ENCODE measurements at regions not wholly inside any gene's neighbourhood (a gene's known extent, or its start where the extent isn't known, plus 50 kb on each side); places are given as distances from the start of the nearest gene placed in this dataset.
"Not testable (repeated sequence)": the region's sequence is repeated elsewhere in the genome, so short reads cannot be mapped to it uniquely, and the experiment has no call there.

- DNase-seq (ENCODE audit: low spot score in 2 of 2) (no peak), ATAC-seq (no peak)
- Mint-ChIP-seq H3K9me3 (no peaks in the 10 kb centered on the region), H3K27ac (no peak overlapping the region), H3K36me3 (no peaks in the 10 kb centered on the region)
Measured at GRCh38 chr2:155913356-155913755, 419.2 kb downstream of the NR4A2 start.

DNA sequence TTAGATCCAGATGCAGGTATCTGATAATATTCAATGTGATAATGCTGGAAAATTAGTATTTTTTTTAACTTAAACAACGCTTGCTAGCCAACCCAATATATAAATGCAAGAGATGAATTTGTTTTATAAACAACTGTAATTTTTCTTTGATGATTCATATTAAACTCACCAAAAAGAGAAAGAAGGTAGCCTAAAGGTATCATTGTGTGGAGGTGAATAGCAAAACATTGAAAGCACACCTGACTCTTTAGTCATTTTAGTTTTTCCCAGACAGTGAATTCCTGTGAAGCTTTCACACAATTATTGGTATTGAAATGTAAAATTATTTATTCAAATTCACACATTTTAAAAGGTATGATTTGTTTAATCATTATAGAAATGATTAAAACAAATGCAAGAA is 424.0 kb downstream of the NR4A2 start:
- ATAC-seq: no peak
- Mint-ChIP-seq H3K9me3 (no peaks in the 10 kb centered on the region), H3K36me3 (no peaks in the 10 kb centered on the region), H3K27ac (no peak overlapping the region)
- no peak for DNase-seq (ENCODE audit: low spot score in 2 of 2)

DNA sequence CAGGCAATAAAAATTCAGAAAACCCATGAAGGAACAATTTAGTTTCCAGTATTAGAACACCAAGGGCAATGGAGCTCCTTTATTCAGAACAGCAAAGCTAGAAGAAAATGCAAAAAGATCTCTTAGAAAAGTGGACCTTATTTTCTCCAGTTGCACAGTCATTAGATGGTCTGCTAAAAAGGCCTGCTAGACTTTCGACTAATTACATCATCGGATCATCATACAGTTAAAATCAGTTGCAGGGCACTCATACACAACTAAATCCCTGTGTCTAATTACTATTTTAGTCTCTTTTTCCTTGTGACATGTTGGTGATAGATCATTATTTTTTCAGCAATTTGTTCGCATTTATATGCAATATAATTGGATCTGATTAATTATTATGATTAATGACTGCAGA is 425.3 kb downstream of the NR4A2 start:
- no peaks in the 10 kb centered on the region for H3K9me3 Mint-ChIP-seq
- no peaks in the 10 kb centered on the region for H3K36me3 Mint-ChIP-seq
- no peak overlapping the region for H3K27ac Mint-ChIP-seq
- ATAC-seq (no peak), DNase-seq (ENCODE audit: low spot score in 2 of 2) (no peak)

DNA sequence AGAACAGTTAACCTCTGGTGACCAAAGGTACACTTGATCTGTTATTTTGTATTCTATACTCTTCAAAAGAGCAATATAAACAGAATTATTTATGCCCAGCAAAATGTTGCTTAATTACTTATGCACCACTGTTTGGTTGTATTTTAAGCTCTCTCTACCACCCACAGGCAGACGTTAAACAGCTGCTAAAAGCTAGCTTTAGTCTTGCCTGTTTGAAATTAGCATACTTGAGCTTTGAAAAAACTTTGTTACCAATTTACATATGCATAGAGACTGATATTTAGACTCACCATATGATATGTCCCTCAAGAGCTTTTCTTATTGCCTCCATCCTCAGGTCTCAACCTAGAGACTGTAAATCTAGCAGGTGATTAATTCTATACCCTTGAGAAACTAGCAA is 426.9 kb downstream of the NR4A2 start:
- Mint-ChIP-seq H3K9me3 (no peaks in the 10 kb centered on the region), H3K36me3 (no peaks in the 10 kb centered on the region), H3K27ac (no peak overlapping the region)
- ATAC-seq (no peak), DNase-seq (ENCODE audit: low spot score in 2 of 2) (no peak)

GRCh38 chr2:155904720-155905119 is 427.8 kb downstream of the NR4A2 start:
- Mint-ChIP-seq H3K9me3 (no peaks in the 10 kb centered on the region), H3K27ac (no peak overlapping the region), H3K36me3 (no peaks in the 10 kb centered on the region)
- ATAC-seq (no peak), DNase-seq (ENCODE audit: low spot score in 2 of 2) (no peak)

- ATAC-seq (no peak), DNase-seq (ENCODE audit: low spot score in 2 of 2) (no peak)
- no peak overlapping the region for H3K27ac Mint-ChIP-seq
- no peaks in the 10 kb centered on the region for H3K36me3 Mint-ChIP-seq
- H3K9me3 Mint-ChIP-seq: no peaks in the 10 kb centered on the region
Measured at GRCh38 chr2:155902635-155903034, 429.9 kb downstream of the NR4A2 start.

GRCh38 chr2:155895016-155895415 is 437.5 kb downstream of the NR4A2 start:
- no peak for DNase-seq (ENCODE audit: low spot score in 2 of 2)
- Mint-ChIP-seq H3K9me3 (peaks cover 0 to 14% of the 10 kb centered on the region in 2 donors), H3K36me3 (no peaks in the 10 kb centered on the region), H3K27ac (no peak overlapping the region)
- no peak for ATAC-seq

DNA sequence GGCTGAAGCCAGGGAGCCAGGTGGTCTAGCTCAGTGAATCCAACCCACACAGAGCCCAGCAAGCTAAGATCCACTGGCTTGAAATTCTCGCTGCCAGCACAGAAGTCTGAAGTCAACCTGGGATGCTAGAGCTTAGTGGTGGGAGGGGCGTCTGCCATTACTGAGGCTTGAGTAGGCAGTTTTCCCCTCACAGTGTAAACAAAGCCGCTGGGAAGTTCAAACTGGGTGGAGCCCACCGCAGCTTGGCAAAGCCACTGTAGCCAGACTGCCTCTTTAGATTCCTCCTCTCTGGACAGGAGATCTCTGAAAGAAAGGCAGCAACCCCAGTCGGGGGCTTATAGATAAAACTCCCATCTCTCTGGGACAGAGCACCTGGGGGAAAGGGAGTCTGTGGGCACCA is 452.1 kb downstream of the NR4A2 start:
- not testable (repeated sequence) for H3K27ac Mint-ChIP-seq; ATAC-seq; H3K36me3 Mint-ChIP-seq; DNase-seq (ENCODE audit: low spot score in 2 of 2)
- peaks cover 28 to 35% of the 10 kb centered on the region in 2 donors for H3K9me3 Mint-ChIP-seq

DNA sequence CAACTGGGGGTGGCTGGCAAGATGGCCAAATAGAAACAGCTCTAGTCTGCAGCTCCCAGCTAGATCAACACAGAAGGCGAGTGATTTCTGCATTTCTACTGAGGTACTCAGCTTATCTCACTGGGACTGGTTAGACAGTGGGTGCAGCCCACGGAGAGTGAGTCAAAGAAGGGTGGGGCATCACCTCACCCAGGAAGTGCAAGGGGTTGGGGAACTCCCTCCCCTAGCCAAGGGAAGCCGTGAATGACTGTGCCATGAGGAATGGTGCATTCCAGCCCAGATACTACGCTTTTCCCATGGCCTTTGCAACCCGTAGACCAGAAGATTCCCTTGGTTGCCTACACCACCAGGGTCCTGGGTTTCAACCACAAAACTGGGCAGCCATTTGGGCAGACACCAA is 452.6 kb downstream of the NR4A2 start:
- not testable (repeated sequence) for H3K36me3 Mint-ChIP-seq; DNase-seq (ENCODE audit: low spot score in 2 of 2); ATAC-seq; H3K27ac Mint-ChIP-seq
- H3K9me3 Mint-ChIP-seq: peaks cover 28 to 35% of the 10 kb centered on the region in 2 donors

- DNase-seq (ENCODE audit: low spot score in 2 of 2): no peak
- peaks cover 24% of the 10 kb centered on the region in 2 donors for H3K9me3 Mint-ChIP-seq
- no peak overlapping the region for H3K27ac Mint-ChIP-seq
- peaks cover 0 to 12% of the 10 kb centered on the region in 2 donors for H3K36me3 Mint-ChIP-seq
- no peak for ATAC-seq
Measured at GRCh38 chr2:155872396-155872795, 460.1 kb downstream of the NR4A2 start.

- no peak overlapping the region for H3K27ac Mint-ChIP-seq
- H3K36me3 Mint-ChIP-seq: peaks cover 0 to 12% of the 10 kb centered on the region in 2 donors
- no peak for ATAC-seq
- H3K9me3 Mint-ChIP-seq: peaks cover 24% of the 10 kb centered on the region in 2 donors
- DNase-seq (ENCODE audit: low spot score in 2 of 2): no peak
Measured at GRCh38 chr2:155871940-155872339, 460.6 kb downstream of the NR4A2 start.

DNA sequence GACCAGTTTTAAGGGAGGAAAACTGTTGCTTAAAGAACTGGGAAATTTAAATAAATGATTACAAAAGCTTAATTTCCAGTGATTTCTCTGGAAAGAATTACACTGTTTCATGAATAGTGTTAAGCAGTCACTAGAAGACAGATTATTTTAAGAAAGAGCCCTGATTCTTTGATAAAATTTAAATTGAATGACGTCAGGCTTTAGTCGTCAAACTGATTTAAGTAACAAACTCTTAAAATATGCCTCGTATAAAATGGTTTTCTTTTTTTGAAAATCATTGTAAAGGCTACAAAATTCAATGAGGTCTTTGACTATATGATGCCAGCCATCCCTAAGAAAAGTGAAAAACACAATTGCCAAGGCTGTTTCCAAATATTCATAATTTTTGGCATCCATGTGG is 465.0 kb downstream of the NR4A2 start:
- no peak overlapping the region for H3K27ac Mint-ChIP-seq
- no peak for DNase-seq (ENCODE audit: low spot score in 2 of 2)
- H3K9me3 Mint-ChIP-seq: peaks cover 3% of the 10 kb centered on the region in 2 donors
- no peaks in the 10 kb centered on the region for H3K36me3 Mint-ChIP-seq
- ATAC-seq: no peak

GRCh38 chr2:155866477-155866876 is 466.0 kb downstream of the NR4A2 start:
- Mint-ChIP-seq H3K9me3 (no peaks in the 10 kb centered on the region), H3K36me3 (no peaks in the 10 kb centered on the region), H3K27ac (no peak overlapping the region)
- ATAC-seq (no peak), DNase-seq (ENCODE audit: low spot score in 2 of 2) (no peak)

- DNase-seq (ENCODE audit: low spot score in 2 of 2) (no peak), ATAC-seq (no peak)
- H3K36me3 Mint-ChIP-seq: no peaks in the 10 kb centered on the region
- H3K9me3 Mint-ChIP-seq: peaks cover 0 to 4% of the 10 kb centered on the region in 2 donors
- H3K27ac Mint-ChIP-seq: no peak overlapping the region
Measured at GRCh38 chr2:155852156-155852555, 480.4 kb downstream of the NR4A2 start.

DNA sequence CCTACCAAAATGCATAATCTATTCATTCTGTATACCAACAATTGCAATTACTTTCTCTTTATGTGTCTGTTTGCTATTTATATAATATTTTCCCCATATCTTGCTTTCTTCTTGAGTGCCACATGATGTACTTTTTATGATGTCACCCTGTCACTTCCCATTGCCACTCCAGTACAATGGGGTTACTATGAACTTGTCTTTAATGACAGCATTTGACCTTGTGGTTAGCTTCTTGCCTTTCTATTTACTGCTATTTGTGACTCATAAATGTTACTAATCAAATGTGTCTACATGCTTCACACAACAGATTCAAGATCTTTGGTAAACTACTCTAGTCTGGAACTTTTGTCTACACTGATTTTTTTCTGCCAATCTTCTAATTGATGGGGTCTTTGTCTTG is 486.3 kb downstream of the NR4A2 start:
- Mint-ChIP-seq H3K27ac (no peak overlapping the region), H3K9me3 (no peaks in the 10 kb centered on the region), H3K36me3 (no peaks in the 10 kb centered on the region)
- DNase-seq (ENCODE audit: low spot score in 2 of 2) (no peak), ATAC-seq (no peak)

GRCh38 chr2:155844461-155844860 is 488.1 kb downstream of the NR4A2 start:
- no peak for DNase-seq (ENCODE audit: low spot score in 2 of 2)
- ATAC-seq: no peak
- H3K27ac Mint-ChIP-seq: no peak overlapping the region
- no peaks in the 10 kb centered on the region for H3K36me3 Mint-ChIP-seq
- H3K9me3 Mint-ChIP-seq: no peaks in the 10 kb centered on the region

- no peak for ATAC-seq
- Mint-ChIP-seq H3K36me3 (no peaks in the 10 kb centered on the region), H3K9me3 (no peaks in the 10 kb centered on the region), H3K27ac (no peak overlapping the region)
- DNase-seq (ENCODE audit: low spot score in 2 of 2): no peak
Measured at GRCh38 chr2:155842103-155842502, 490.4 kb downstream of the NR4A2 start.

GRCh38 chr2:155841442-155841841 is 491.1 kb downstream of the NR4A2 start:
- Mint-ChIP-seq H3K36me3 (no peaks in the 10 kb centered on the region), H3K9me3 (no peaks in the 10 kb centered on the region), H3K27ac (no peak overlapping the region)
- no peak for ATAC-seq
- DNase-seq (ENCODE audit: low spot score in 2 of 2): no peak

GRCh38 chr2:155840661-155841060 is 491.9 kb downstream of the NR4A2 start:
- DNase-seq (ENCODE audit: low spot score in 2 of 2) (no peak), ATAC-seq (no peak)
- Mint-ChIP-seq H3K36me3 (no peaks in the 10 kb centered on the region), H3K9me3 (no peaks in the 10 kb centered on the region), H3K27ac (no peak overlapping the region)
